ENCODE measurements at regions not wholly inside any gene's neighbourhood (a gene's known extent, or its start where the extent isn't known, plus 50 kb on each side); places are given as distances from the start of the nearest gene placed in this dataset.

DNA sequence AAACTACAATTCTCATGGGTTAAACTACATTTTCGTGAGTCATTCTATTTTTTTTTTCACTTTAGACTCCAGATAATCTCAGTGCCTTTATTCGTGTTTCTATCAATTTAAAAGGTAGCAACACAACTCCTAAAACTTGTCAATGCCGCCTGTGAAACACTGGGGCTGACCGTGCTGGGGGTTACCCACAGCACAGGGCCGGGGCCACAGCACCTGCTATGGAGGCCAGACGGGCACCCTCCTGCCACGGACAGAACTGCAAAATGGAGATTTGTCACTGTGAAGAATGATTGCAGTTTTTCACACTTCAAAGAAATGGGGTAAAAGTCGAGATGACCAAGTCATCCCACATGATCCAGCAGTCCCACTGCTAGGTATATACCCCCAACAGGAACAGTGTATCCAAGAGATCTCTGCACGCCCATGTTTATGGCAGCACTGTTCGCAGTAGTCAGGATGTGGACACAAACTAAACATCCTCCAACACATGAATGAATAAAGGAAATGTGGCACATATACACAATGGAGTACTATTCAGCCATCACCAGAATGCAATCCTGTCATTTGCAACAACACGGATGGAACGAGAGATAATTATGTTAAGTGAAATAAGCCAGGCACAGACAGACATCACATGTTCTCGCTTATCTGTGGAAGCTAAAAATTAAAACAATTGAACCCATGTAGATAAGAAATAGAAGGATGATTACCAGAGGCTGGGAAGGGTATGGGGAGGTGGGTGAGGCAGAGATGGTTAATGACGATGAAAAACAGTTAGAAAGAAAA lies 290.1 kb downstream of the SMOC2 start:
- intact Hi-C loops (cut with DNase I, micrococcal nuclease) = no loop called here
- H3K36me3 Mint-ChIP-seq (ENCODE audit: low read depth) = no peaks in the 10 kb centered on the region

DNA sequence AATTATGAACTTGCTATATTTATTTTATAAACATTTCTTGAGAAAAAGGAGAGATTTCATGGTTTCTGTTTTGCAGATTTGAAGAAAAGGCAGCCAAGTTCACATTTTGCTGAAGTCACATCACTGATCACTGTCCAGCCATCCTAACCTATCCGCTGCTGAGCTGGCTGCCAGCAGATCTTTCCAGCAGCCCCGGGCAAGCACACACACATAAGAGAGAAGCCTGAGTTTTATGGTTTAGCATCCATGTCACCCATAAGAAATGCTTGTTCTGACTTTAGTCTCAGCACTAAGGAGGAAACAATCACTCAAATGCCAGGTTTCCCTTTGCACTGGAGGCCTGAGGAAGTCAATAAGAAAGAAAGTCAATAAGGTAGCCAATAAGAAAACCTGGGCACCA lies 287.1 kb downstream of the SMOC2 start:
- Mint-ChIP-seq H3K4me1 (ENCODE audit: low read depth) (no peaks in the 10 kb centered on the region), H3K9me3 (no peaks in the 10 kb centered on the region), H3K27me3 (no peaks in the 10 kb centered on the region), H3K27ac (no peak overlapping the region), H3K36me3 (ENCODE audit: low read depth) (no peaks in the 10 kb centered on the region), H3K4me3 (no peak overlapping the region)
- DNase-seq (no peak), ATAC-seq (ENCODE audit: poor library complexity) (no peak)
- TF ChIP-seq, protein P1, sequence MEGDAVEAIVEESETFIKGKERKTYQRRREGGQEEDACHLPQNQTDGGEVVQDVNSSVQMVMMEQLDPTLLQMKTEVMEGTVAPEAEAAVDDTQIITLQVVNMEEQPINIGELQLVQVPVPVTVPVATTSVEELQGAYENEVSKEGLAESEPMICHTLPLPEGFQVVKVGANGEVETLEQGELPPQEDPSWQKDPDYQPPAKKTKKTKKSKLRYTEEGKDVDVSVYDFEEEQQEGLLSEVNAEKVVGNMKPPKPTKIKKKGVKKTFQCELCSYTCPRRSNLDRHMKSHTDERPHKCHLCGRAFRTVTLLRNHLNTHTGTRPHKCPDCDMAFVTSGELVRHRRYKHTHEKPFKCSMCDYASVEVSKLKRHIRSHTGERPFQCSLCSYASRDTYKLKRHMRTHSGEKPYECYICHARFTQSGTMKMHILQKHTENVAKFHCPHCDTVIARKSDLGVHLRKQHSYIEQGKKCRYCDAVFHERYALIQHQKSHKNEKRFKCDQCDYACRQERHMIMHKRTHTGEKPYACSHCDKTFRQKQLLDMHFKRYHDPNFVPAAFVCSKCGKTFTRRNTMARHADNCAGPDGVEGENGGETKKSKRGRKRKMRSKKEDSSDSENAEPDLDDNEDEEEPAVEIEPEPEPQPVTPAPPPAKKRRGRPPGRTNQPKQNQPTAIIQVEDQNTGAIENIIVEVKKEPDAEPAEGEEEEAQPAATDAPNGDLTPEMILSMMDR (IDR thresholded peaks at IDR 0.05) = no peak
- intact Hi-C loops (cut with DNase I, micrococcal nuclease) = no loop called here
- POLR2A ChIA-PET = no interaction called here
- H3K4me3 ChIP-seq (ENCODE audit: low read length) = no peak overlapping the region
- H3K27ac ChIP-seq (ENCODE audit: low read depth in 1 of 2, low read length in 2 of 2) = no peak overlapping the region
- no peaks in the 10 kb centered on the region for H3K36me3 ChIP-seq (ENCODE audit: insufficient read depth, low read length)
- CTCF ChIA-PET = no interaction called here
- no peaks in the 10 kb centered on the region for H3K4me1 ChIP-seq (ENCODE audit: insufficient read depth, low read length)
- no peaks in the 10 kb centered on the region for H3K27me3 ChIP-seq (ENCODE audit: control insufficient read depth in 1 of 2, insufficient read depth in 2 of 2, low read length in 2 of 2)
- peaks cover 0 to 23% of the 10 kb centered on the region in 2 experiments for H3K9me3 ChIP-seq (ENCODE audit: control insufficient read depth in 1 of 2, insufficient read depth in 1 of 2, low read length in 2 of 2)

More for the DNA sequence above, 290.1 kb downstream of the SMOC2 start:
- Mint-ChIP-seq H3K4me1 (ENCODE audit: low read depth) (no peaks in the 10 kb centered on the region), H3K27me3 (no peaks in the 10 kb centered on the region), H3K4me3 (no peak overlapping the region), H3K9me3 (no peaks in the 10 kb centered on the region), H3K27ac (no peak overlapping the region)
- Histone ChIP-seq H3K4me1 (ENCODE audit: insufficient read depth, low read length) (no peaks in the 10 kb centered on the region), H3K4me3 (ENCODE audit: low read length) (no peak overlapping the region), H3K36me3 (ENCODE audit: insufficient read depth, low read length) (no peaks in the 10 kb centered on the region), H3K9me3 (ENCODE audit: control insufficient read depth in 1 of 2, insufficient read depth in 1 of 2, low read length in 2 of 2) (peaks cover 0 to 7% of the 10 kb centered on the region in 2 experiments), H3K27ac (ENCODE audit: low read depth in 1 of 2, low read length in 2 of 2) (no peak overlapping the region), H3K27me3 (ENCODE audit: control insufficient read depth in 1 of 2, insufficient read depth in 2 of 2, low read length in 2 of 2) (no peaks in the 10 kb centered on the region)
- POLR2A ChIA-PET = no interaction called here
- CTCF ChIA-PET = no interaction called here
- ATAC-seq (ENCODE audit: poor library complexity) = no peak
- DNase-seq = no peak
- TF ChIP-seq, protein P1 (IDR thresholded peaks at IDR 0.05) = no peak

DNA sequence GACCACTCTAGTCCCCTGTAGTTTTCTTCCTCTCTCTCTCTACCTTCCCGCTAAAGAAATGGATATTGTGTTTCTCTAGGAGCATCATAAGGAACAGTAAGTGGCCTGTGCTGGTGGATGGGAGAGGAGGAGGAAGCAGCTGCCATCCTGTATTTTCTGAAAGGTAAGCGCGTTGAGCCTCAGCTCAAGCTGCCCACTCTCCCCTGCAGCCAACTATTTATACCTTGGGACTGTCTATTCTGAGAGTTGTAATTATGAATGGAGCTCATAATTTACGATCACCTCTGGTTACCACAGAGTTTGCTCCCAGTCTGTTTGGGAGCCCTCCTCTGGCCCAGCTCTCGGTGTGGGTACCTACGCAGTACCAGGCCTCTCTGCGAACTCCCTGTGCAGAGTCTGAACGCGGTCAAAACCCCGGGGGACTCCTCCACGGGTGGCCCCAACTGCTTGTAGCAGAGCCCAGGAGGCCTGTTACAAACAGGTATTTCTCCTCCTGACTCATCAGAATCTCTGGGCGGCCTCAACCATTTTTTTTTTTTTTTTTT lies 285.4 kb downstream of the SMOC2 start:
- Histone ChIP-seq H3K36me3 (ENCODE audit: insufficient read depth, low read length) (no peaks in the 10 kb centered on the region), H3K9me3 (ENCODE audit: control insufficient read depth in 1 of 2, insufficient read depth in 1 of 2, low read length in 2 of 2) (peaks cover 0 to 23% of the 10 kb centered on the region in 2 experiments), H3K27me3 (ENCODE audit: control insufficient read depth in 1 of 2, insufficient read depth in 2 of 2, low read length in 2 of 2) (no peaks in the 10 kb centered on the region), H3K27ac (ENCODE audit: low read depth in 1 of 2, low read length in 2 of 2) (no peak overlapping the region), H3K4me1 (ENCODE audit: insufficient read depth, low read length) (no peaks in the 10 kb centered on the region), H3K4me3 (ENCODE audit: low read length) (no peak overlapping the region)
- POLR2A ChIA-PET = no interaction called here
- DNase-seq (no peak), ATAC-seq (ENCODE audit: poor library complexity) (no peak)
- Mint-ChIP-seq H3K4me3 (no peak overlapping the region), H3K9me3 (no peaks in the 10 kb centered on the region), H3K27me3 (no peaks in the 10 kb centered on the region), H3K4me1 (ENCODE audit: low read depth) (no peaks in the 10 kb centered on the region), H3K27ac (no peak overlapping the region), H3K36me3 (ENCODE audit: low read depth) (no peaks in the 10 kb centered on the region)
- intact Hi-C loops (cut with DNase I, micrococcal nuclease) = no loop called here
- TF ChIP-seq, protein P1 (IDR thresholded peaks at IDR 0.05) = no peak
- CTCF ChIA-PET = no interaction called here
